ENCODE measurements at regions not wholly inside any gene's neighbourhood (a gene's known extent, or its start where the extent isn't known, plus 50 kb on each side); places are given as distances from the start of the nearest gene placed in this dataset.

DNA sequence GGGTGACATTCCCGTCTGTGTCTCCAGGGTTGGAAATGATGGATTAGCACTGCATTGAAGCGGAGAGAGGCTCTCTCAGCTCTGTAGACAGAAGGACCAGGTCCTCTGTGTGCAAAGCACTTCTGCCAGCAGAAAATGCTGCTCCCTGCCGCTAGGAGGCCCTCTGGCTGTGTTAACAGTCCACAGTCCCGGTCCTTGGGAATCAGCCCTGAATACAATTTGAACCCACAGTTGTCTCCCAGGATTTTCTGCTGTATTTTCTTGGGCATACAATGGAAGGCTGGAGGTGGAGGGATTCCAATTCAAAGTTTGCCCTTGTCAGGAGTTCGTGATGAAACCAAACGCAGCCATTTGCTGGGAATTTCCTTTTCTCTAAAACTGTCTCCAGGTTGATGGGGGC is 205.2 kb downstream of the GLRX3 start:
- no peaks in the 10 kb centered on the region for H3K4me1 Mint-ChIP-seq
- peaks cover 37% of the 10 kb centered on the region for H3K27me3 Mint-ChIP-seq (ENCODE audit: low read depth)
- DNase-seq (ENCODE audit: low read depth, low spot score) = peak; percentile 55
- no peaks in the 10 kb centered on the region for H3K9me3 Mint-ChIP-seq
- H3K27ac Mint-ChIP-seq (ENCODE audit: unreplicated experiment) = no peak overlapping the region
- TF ChIP-seq, protein P1, sequence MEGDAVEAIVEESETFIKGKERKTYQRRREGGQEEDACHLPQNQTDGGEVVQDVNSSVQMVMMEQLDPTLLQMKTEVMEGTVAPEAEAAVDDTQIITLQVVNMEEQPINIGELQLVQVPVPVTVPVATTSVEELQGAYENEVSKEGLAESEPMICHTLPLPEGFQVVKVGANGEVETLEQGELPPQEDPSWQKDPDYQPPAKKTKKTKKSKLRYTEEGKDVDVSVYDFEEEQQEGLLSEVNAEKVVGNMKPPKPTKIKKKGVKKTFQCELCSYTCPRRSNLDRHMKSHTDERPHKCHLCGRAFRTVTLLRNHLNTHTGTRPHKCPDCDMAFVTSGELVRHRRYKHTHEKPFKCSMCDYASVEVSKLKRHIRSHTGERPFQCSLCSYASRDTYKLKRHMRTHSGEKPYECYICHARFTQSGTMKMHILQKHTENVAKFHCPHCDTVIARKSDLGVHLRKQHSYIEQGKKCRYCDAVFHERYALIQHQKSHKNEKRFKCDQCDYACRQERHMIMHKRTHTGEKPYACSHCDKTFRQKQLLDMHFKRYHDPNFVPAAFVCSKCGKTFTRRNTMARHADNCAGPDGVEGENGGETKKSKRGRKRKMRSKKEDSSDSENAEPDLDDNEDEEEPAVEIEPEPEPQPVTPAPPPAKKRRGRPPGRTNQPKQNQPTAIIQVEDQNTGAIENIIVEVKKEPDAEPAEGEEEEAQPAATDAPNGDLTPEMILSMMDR (conservative IDR thresholded peaks at IDR 0.05) = peak; percentile 72
- no peaks in the 10 kb centered on the region for H3K36me3 Mint-ChIP-seq (ENCODE audit: low read depth)
- H3K4me3 Mint-ChIP-seq = no peak overlapping the region

DNA sequence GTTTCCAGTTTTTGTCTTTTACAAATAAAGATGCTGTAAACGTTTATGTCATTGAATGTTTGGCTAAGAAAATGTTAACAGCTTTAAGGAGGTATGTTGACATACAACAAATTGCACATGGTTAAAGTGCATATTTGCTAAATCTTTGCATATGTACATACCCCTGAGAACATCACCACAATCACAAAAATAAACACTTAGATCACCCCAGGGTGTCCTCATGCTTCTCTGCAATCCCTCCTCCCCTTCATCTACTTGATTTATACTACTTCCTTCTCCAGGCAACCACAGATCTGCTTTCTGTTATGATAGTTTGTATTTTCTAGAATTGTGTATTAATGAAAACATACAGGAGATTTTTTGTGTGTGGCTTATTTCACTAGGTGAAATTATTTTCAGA is 209.5 kb downstream of the GLRX3 start:
- no peak overlapping the region for H3K27ac Mint-ChIP-seq (ENCODE audit: unreplicated experiment)
- no peak overlapping the region for H3K4me3 Mint-ChIP-seq
- H3K4me1 Mint-ChIP-seq = no peaks in the 10 kb centered on the region
- H3K27me3 Mint-ChIP-seq (ENCODE audit: low read depth) = peaks cover 40% of the 10 kb centered on the region
- H3K36me3 Mint-ChIP-seq (ENCODE audit: low read depth) = no peaks in the 10 kb centered on the region
- H3K9me3 Mint-ChIP-seq = no peaks in the 10 kb centered on the region
- no peak for DNase-seq (ENCODE audit: low read depth, low spot score)
- TF ChIP-seq, protein P1 (conservative IDR thresholded peaks at IDR 0.05) = no peak

DNA sequence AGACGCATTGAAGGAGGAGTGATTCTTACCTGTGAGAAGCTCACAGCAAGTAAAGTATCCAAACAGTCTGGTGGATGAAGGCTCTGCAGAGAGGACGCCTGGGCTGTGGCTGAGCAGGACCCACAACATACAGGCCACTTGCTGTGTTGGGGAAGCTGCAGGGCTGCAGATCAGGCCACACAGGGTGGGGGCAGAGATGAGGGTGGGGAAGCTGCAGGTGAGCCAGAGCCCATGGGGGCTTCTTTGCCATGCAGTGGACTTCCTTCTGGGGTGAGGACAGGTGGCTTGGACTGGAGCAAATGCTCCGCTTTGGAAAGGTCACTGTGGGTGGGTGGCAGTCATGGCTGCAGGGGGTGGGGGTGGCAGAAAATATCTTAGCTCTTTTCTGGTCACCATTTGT is 214.8 kb downstream of the GLRX3 start:
- Mint-ChIP-seq H3K27ac (ENCODE audit: unreplicated experiment) (no peak overlapping the region), H3K27me3 (ENCODE audit: low read depth) (peaks cover 11% of the 10 kb centered on the region), H3K4me1 (no peaks in the 10 kb centered on the region), H3K4me3 (no peak overlapping the region), H3K36me3 (ENCODE audit: low read depth) (no peaks in the 10 kb centered on the region), H3K9me3 (no peaks in the 10 kb centered on the region)
- DNase-seq (ENCODE audit: low read depth, low spot score) = no peak
- TF ChIP-seq, protein P1 (conservative IDR thresholded peaks at IDR 0.05) = no peak

DNA sequence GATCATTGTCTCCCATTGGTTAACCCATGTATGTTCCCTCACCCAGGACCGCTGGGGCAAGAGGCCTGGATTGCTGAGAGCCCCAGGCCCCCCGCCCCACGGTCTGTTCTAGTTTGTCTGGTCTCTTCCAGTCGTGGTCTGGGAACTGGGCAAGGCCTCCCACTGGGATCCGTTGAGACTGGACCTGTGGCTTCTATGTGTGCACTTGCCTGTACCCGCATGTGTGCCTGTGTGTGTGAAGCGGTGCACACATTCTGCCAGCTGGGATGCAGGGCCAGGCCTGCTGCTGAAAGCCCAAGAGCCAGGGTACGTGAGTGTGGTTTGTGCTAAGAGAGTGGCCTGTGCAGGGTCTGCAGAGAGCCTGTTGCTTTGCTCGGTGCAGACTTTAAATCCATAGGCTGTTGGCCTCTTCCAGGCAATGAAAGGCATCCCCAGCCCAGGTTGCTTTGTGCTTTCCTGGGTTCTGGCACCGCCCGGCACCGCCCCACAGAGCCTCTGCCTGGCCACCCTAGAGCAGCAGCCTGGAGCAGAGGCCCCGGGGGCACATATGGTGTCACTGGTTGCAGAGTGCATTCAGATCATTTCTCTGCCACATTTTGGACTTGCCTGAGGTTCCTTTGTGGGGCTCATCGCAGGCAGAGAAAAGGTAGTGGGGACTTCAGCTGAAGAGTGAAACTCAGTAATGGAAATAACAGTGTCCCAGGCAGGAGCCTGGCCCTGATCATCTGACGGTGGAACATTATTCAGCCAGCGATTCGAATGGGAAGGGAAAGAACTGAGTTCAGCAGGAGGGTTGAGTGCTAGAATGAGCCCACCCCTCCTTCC is 215.5 kb downstream of the GLRX3 start:
- H3K4me1 Mint-ChIP-seq = no peaks in the 10 kb centered on the region
- no peak overlapping the region for H3K4me3 Mint-ChIP-seq
- peaks cover 7% of the 10 kb centered on the region for H3K27me3 Mint-ChIP-seq (ENCODE audit: low read depth)
- H3K9me3 Mint-ChIP-seq = no peaks in the 10 kb centered on the region
- DNase-seq (ENCODE audit: low read depth, low spot score) = no peak
- TF ChIP-seq, protein P1 (conservative IDR thresholded peaks at IDR 0.05) = no peak
- H3K36me3 Mint-ChIP-seq (ENCODE audit: low read depth) = no peaks in the 10 kb centered on the region
- H3K27ac Mint-ChIP-seq (ENCODE audit: unreplicated experiment) = no peak overlapping the region

DNA sequence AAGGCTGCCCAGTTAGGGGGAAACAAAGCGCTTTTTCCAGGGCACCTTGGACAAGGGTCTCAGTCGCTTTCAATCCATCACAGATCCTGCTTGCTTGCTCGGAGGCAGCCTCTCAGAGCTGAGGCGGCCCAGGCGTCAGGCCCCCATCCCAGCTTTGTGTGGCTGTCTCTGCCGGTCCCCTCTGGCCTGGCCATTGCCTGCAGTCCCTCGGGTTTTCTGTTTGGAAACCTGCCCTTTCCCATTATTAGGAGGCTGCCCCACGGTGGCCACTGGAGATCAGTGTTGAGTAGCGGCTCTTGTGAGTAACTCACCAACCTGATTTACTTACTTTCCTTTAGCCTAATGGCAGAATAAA is 216.1 kb downstream of the GLRX3 start:
- Mint-ChIP-seq H3K9me3 (no peaks in the 10 kb centered on the region), H3K36me3 (ENCODE audit: low read depth) (no peaks in the 10 kb centered on the region), H3K4me3 (no peak overlapping the region), H3K27me3 (ENCODE audit: low read depth) (peaks cover 4% of the 10 kb centered on the region), H3K4me1 (no peaks in the 10 kb centered on the region), H3K27ac (ENCODE audit: unreplicated experiment) (no peak overlapping the region)
- TF ChIP-seq, protein P1 (conservative IDR thresholded peaks at IDR 0.05) = no peak
- DNase-seq (ENCODE audit: low read depth, low spot score) = no peak

Data from neural crest cell (in vitro differentiated cells).